ENCODE measurements at regions not wholly inside any gene's neighbourhood (a gene's known extent, or its start where the extent isn't known, plus 50 kb on each side); places are given as distances from the start of the nearest gene placed in this dataset.

- no peak for DNase-seq (ENCODE audit: low read depth)
- no peak overlapping the region for H3K4me3 ChIP-seq (ENCODE audit: low read depth, low read length)
- TF ChIP-seq CTCF (IDR thresholded peaks at IDR 0.05; ENCODE audit: insufficient read depth, low read length): no peak
These were observed 771.2 kb upstream of the B3GALT2 start for GRCh38 chr1:193957556-193958095.

GRCh38 chr1:193952778-193953374 is 766.5 kb upstream of the B3GALT2 start:
- H3K4me3 ChIP-seq (ENCODE audit: low read depth, low read length): no peak overlapping the region
- no peak for DNase-seq (ENCODE audit: low read depth)
- no peak for TF ChIP-seq CTCF (IDR thresholded peaks at IDR 0.05; ENCODE audit: insufficient read depth, low read length)

- no peak for DNase-seq (ENCODE audit: low read depth)
- no peak for TF ChIP-seq CTCF (IDR thresholded peaks at IDR 0.05; ENCODE audit: insufficient read depth, low read length)
- H3K4me3 ChIP-seq (ENCODE audit: low read depth, low read length): no peak overlapping the region
These were observed 765.6 kb upstream of the B3GALT2 start for GRCh38 chr1:193951984-193952383.

DNA sequence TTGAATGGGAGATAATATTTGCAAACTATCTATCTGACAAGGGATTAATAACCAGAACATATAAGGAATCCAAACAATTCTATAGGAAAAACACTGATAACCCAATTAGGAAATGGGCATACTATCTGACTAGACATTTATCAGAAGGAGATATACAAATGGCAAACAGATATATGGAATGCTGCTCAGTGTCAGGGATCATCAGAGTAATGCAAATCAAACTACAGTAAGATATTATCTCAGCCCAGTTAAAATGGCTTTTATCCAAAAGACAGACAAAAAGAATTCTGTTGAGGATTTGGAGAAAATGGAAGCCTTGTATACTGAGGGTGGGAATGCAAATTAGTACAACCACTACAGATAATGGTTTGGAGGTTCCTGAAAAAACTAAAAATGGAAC is 758.0 kb upstream of the B3GALT2 start:
- no peak for DNase-seq (ENCODE audit: low read depth)
- no peak for TF ChIP-seq CTCF (IDR thresholded peaks at IDR 0.05; ENCODE audit: insufficient read depth, low read length)
- H3K4me3 ChIP-seq (ENCODE audit: low read depth, low read length): no peak overlapping the region

DNA sequence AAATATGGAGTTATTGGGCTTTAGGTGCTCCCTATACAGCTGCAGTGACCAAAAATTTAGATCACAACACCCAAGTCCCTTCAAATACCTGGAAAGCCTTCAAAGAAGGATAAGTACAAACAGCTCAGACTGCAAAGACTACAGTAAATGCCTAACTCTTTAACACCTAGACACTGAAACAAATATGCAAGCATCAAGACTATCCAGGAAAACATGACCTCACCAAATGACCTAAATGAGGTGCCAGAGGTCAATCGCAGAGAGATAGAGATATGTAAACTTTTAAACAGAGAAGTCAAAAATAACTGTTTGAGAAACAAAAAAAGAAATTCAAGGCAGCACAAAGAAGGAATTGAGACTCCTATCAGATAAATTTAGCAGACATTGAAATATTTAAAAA is 753.8 kb upstream of the B3GALT2 start:
- no peak for DNase-seq (ENCODE audit: low read depth)
- H3K4me3 ChIP-seq (ENCODE audit: low read depth, low read length): no peak overlapping the region
- TF ChIP-seq CTCF (IDR thresholded peaks at IDR 0.05; ENCODE audit: insufficient read depth, low read length): no peak

DNA sequence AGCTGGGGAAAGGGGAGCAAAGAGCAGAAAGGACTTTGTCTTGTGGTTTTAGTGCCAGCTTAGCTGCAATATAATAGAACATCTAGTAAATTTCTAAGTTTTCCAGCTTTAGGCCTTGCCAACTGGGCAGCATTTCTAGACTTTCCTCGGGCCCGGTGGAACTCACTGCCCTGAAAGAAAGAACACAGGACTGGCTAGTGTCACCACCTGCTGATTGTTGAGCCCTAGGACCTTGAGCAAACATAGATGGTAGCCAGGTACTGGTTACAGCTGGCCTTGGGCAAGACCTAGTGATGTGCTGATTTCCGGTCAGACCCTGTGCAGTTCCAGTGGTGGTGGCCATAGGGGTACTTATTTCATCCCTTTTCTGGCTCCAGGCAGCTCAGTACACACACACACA is 753.2 kb upstream of the B3GALT2 start:
- no peak for TF ChIP-seq CTCF (IDR thresholded peaks at IDR 0.05; ENCODE audit: insufficient read depth, low read length)
- H3K4me3 ChIP-seq (ENCODE audit: low read depth, low read length): no peak overlapping the region
- no peak for DNase-seq (ENCODE audit: low read depth)

DNA sequence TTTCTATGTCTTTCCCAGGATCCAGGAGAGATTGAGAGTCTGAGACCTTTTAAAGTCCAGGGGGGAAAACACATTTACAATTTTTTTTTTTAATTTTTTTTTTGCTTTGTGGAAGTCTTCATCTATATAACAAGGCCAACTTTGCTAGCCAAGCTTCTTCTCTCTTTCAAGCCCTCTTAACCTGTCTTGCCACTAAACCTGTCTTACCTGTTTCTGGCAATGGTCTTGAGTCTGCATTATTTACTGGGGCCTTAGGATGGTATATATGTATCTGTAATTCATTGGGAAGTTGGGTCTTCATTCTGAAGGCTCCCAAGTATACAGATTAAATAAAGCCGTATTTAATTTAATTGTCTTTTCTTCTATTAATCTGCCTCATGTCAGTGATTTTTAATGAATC is 750.9 kb upstream of the B3GALT2 start:
- TF ChIP-seq CTCF (IDR thresholded peaks at IDR 0.05; ENCODE audit: insufficient read depth, low read length): no peak
- no peak for DNase-seq (ENCODE audit: low read depth)
- no peak overlapping the region for H3K4me3 ChIP-seq (ENCODE audit: low read depth, low read length)
